T-helper 2 cell treated with Interferon-gamma antibody and Interleukin-4, amounts not matched to agents 100 ng/mL and 5 ng/mL, for 36 hours (primary cell): ENCODE measurements at regions not wholly inside any gene's neighbourhood (a gene's known extent, or its start where the extent isn't known, plus 50 kb on each side); places are given as distances from the start of the nearest gene placed in this dataset.
"Not testable (repeated sequence)": the region's sequence is repeated elsewhere in the genome, so short reads cannot be mapped to it uniquely, and the experiment has no call there.

Experiments used
- intact Hi-C: fragments of 100-400 bp; cut with micrococcal nuclease; formaldehyde crosslinking; loops from one replicate; pipeline ENCODE4 v1.15.1; 2023

DNA sequence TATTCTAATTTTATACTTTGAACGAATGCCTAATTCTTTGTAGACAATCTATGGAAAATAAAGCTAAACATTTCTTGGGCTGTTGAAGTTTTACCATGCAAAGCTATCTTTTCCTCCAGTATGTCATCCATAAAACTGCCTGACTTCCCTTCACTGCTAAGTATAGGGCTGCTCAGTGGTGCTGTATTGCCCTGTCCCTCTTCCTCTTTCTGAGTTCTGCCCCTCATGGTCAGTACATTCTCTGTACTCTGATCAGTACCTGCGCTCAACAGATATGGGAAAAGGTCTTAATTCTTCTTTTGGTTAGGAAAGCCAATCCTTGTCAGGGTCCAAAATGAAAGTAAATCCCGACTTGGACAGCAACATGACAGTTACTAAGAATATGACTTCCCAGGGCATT lies 321.9 kb downstream of the RAD51AP2 start:
- intact Hi-C loops: no loop called here

- intact Hi-C loops: no loop called here
These were observed 323.2 kb downstream of the RAD51AP2 start for GRCh38 chr2:17195016-17195415.

- intact Hi-C loops: no loop called here
These were observed 324.2 kb downstream of the RAD51AP2 start for GRCh38 chr2:17194083-17194482.

GRCh38 chr2:17193433-17193890 lies 324.8 kb downstream of the RAD51AP2 start:
- intact Hi-C loops: not testable (repeated sequence)

- intact Hi-C loops: no loop called here
These were observed 327.0 kb downstream of the RAD51AP2 start for GRCh38 chr2:17191223-17191622.

DNA sequence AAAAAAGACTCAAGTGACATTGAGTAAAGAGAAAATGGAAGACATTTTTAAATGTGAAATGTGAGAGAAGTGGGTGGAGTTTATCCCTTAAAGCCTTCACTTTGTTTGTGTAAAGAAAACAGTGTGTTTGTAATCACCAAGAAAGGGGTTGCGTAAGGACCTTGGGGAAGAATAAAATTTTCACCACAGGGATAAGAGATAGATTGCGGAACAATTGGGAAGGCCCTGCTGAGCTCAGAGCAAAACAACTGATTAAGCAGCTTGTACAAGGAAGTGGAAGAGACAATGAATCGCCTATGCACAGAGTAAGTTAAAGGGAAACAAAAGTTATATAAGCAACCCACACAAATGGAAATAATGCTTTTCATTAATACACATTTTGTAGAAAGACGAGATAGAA lies 327.7 kb downstream of the RAD51AP2 start:
- intact Hi-C loops: no loop called here

DNA sequence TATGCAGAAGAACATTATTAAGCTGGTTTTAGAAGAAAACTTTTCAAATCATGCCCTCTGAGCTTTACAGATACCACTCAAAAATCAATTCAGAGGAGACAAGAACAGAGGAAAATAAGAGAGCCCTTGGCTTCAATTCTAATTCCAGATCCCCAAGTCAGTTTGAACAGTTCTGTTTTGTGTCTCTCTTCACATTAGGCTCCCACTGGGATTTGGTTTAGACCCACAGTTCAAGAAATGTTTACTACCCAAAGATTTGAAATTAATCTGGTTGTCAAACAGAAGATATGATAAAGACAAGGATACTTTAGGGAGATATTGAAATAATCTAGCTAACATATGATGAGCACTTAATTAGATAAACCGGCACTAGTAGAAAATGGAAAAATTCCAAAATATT lies 329.5 kb downstream of the RAD51AP2 start:
- intact Hi-C loops: no loop called here

DNA sequence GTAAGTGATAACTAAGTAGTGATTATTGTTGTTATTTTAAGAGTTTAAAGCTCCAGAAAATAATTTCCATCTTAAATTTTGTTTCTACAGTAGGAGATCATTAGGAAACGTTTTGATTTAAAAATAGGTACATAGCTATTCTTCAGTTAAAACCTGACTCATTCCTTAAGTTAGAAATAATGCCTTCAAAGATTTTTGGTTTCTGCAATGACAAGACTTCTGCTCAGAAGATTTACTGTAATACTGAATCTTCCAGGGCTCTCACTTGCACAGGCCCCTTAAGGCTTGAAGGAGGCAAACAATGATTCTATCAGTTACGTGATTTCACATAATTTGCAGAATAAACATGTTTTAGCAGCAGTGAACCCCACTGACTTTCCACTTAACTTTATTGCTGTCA lies 333.7 kb downstream of the RAD51AP2 start:
- intact Hi-C loops: no loop called here

DNA sequence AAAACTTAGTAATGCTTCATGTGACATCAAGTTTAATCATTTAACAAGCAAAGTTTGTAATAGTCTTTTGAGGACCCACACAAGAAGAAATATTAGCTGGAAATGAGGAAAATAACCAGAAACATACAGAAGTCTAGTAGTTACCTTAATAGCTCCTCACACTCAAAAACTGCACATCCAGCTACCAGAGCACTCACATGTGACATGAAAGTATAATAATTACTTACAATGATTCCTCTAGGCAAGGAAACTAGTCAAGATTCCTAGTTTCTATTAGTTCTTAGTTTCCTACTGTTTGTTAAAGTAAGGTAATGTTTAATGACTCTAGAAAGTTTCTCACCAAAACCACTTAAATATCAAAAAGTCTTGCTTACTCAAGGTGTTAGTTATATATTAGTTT lies 335.8 kb downstream of the RAD51AP2 start:
- intact Hi-C loops: no loop called here

DNA sequence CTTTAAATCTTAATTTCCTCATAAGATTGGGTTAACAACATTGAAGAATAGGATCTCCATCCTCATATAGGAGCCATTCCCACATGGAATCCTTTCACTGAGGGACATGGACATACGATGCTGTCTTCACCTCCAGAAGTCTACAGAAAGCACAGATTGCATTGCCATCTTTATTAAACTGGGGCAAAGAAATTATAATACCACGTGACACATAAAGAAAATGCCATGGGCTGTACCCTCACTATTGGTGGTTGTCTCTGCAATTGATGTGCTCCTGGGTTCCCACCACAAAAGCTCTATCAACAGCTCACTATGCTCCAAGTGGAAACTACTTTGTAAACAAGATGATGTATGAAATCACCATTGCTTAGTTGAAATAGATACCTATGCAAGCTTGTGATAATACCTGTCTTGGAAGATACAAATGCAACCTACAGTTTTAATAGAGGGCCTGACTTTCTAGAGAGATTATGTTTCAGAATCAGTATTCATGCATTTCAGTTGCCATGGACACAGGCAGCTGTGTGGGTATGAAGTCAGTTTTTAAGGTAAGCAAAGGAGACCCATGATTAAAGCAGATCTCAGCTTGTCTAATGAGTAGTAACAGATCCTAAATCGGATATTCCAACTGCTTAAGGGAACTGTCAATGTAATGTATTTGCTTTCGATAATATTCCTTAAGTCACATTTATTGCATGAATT lies 337.0 kb downstream of the RAD51AP2 start:
- intact Hi-C loops: no loop called here

DNA sequence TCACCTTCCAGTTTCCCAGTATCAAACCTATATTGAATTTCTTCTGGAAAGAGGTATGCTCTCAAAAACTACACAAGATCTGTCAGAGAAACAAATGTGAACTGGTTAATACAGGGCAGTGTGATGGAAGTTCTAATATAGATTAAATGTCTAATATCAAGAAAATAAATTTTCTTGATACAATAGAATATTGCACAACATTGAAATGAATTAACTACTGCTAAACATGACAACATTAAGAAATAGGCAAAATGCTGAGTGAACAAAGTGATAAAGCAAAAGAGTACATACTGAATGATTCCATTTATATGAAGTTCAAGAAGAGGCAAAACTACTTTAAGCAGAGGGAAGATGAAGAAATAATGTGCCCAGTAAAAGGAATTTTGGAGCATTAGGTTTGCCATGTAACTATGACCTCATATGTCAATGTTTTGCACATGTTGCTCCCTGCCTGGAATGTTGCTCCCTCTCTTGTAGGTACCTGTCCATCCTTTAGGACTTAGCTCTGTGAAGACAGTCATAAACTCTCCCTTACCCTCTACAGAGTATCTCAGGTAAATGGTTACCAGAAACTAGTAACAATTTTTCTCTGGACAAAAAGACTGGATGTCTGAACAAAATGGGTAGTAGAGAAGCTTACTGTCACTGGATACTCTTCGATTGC lies 339.0 kb downstream of the RAD51AP2 start:
- intact Hi-C loops: no loop called here

DNA sequence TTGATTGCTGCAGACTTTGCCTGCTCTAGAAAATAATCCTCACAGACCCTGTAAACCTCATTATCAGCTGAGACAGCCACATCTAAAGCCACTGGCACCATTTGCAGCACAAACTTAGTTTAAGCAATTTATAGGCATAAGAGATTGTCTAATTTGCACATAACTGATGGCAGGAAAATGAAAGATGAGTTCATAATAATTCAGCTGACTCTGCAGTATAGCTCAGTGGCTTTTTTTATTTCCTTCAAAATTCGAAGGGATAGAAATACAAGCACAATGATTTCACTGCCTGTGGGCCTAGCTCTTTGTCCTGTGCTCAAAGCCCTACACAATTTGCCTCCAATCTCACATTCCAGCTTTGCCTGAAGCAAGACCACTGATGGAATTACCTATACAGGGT lies 341.2 kb downstream of the RAD51AP2 start:
- intact Hi-C loops: no loop called here

GRCh38 chr2:17171446-17172049 lies 346.7 kb downstream of the RAD51AP2 start:
- intact Hi-C loops: no loop called here

- intact Hi-C loops: no loop called here
These were observed 351.7 kb downstream of the RAD51AP2 start for GRCh38 chr2:17166506-17166905.

- intact Hi-C loops: no loop called here
These were observed 353.7 kb downstream of the RAD51AP2 start for GRCh38 chr2:17164550-17164949.

DNA sequence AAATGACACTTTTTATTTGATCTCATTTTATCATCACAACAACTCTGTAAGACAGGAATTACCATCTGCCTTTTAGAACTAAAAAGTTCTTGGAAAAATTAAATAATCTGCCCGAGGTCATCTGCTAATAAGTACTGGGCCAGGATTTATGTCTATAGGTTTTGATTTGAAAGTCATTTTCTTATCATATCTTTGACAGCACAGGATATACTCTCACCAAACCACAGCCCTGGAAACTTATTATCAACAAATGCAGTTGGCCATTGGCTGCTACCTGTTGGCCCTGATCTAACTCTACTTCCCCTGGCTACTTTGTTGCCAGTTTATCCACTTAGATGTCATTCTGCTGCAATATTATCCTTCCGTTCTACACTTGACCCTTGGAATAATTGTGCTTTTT lies 354.6 kb downstream of the RAD51AP2 start:
- intact Hi-C loops: no loop called here

- intact Hi-C loops: no loop called here
These were observed 355.5 kb downstream of the RAD51AP2 start for GRCh38 chr2:17162713-17163112.

DNA sequence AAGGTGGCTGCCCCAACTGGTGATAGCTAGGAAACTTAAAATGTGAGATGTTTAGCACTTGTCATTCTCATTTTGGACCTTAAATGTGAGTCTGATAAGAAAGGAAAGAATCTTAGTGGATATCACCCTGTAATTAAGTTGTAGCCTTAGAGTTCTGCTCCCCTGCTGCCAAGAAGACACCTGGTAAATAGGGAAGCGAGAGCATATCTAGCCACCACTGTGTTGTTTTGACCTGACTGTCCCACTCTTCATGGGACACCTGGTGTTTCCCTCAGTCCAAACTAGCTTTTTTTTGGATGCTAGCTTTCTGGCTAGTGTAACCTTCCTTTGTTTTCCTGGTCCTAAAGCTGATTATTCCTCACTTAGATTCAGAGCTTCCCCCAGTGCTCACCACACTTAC lies 357.6 kb downstream of the RAD51AP2 start:
- intact Hi-C loops: no loop called here

DNA sequence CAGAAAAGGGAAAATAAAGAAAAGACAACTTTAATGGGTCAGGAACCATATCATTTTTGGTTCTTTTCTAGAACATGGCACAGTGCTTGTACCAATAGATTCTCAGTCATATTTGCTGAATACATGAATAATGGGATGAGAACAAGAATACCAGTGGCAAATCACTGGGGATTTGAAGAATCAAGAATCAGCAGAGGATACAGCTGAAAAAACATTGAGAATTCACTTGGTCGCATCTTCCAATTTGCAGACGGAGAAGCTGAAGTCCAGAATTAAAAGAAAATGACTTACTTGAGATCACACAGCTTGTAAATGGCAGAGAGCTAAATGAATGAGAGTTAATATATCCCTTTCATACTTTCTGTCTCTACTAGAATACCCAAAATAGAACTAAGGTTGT lies 362.2 kb downstream of the RAD51AP2 start:
- intact Hi-C loops: no loop called here

GRCh38 chr2:17149945-17150344 lies 368.3 kb downstream of the RAD51AP2 start:
- intact Hi-C loops: no loop called here

GRCh38 chr2:17148407-17149145 lies 369.7 kb downstream of the RAD51AP2 start:
- intact Hi-C loops: no loop called here

- intact Hi-C loops: no loop called here
These were observed 371.9 kb downstream of the RAD51AP2 start for GRCh38 chr2:17146358-17146757.
